Karpas-422 (cell line): ENCODE measurements at regions not wholly inside any gene's neighbourhood (a gene's known extent, or its start where the extent isn't known, plus 50 kb on each side); places are given as distances from the start of the nearest gene placed in this dataset.

Experiments used
- DNase-seq: peaks from one replicate; pipeline ENCODE4 v3.0.0-alpha.2; 2015
- H2AFZ ChIP-seq: fragments of 200-600 bp; sonication (generic); 2 replicates; pipeline ENCODE4 v1.6.1; 2014; ENCODE audit warnings: antibody characterized with exemption, low read length, mixed read lengths
- H3K27ac ChIP-seq: fragments of 200-600 bp; sonication (generic); 2 replicates; pipeline ENCODE4 v1.5.1; 2014; ENCODE audit warnings: mild to moderate bottlenecking, low read length, moderate library complexity
- H3K27me3 ChIP-seq: fragments of 200-600 bp; sonication (generic); 2 replicates; pipeline ENCODE4 v1.6.1; 2014; ENCODE audit warnings: low read length, mixed read lengths
- H3K36me3 ChIP-seq: fragments of 200-600 bp; sonication (generic); 2 replicates; pipeline ENCODE4 v1.6.1; 2014; ENCODE audit warnings: low read length, mixed read lengths; ENCODE audit not compliant: insufficient read depth
- H3K4me1 ChIP-seq: fragments of 200-600 bp; sonication (generic); 2 replicates; pipeline ENCODE4 v1.6.1; 2014; ENCODE audit warnings: mild to moderate bottlenecking, low read length, mixed read lengths
- H3K4me2 ChIP-seq: fragments of 200-600 bp; sonication (generic); 2 replicates; pipeline ENCODE4 v1.6.1; 2014; ENCODE audit warnings: low read length, low read depth, mild to moderate bottlenecking; ENCODE audit not compliant: poor library complexity, severe bottlenecking
- H3K4me3 ChIP-seq: fragments of 200-600 bp; sonication (generic); 2 replicates; pipeline ENCODE4 v1.5.1; 2014; ENCODE audit warnings: mild to moderate bottlenecking, antibody characterized with exemption, low read length, mixed read lengths
- H3K79me2 ChIP-seq: fragments of 200-600 bp; sonication (generic); 2 replicates; pipeline ENCODE4 v1.6.1; 2014; ENCODE audit warnings: mild to moderate bottlenecking, low read length, mixed read lengths
- H3K9ac ChIP-seq: fragments of 200-600 bp; sonication (generic); 2 replicates; pipeline ENCODE4 v1.6.0; 2014; ENCODE audit warnings: low read length
- H3K9me2 ChIP-seq: fragments of 200-600 bp; sonication (generic), shearing (Covaris generic); replicated peaks from 2 replicates; pipeline ENCODE4 v1.6.0; 2014; ENCODE audit warnings: mild to moderate bottlenecking, low read length, moderate library complexity; ENCODE audit not compliant: insufficient read depth
- H3K9me3 ChIP-seq: fragments of 300-700, 200-600 bp; sonication (generic); 2 replicates; pipeline ENCODE4 v1.6.1; 2014; ENCODE audit warnings: low read length, mixed read lengths
- H4K20me1 ChIP-seq: fragments of 200-600 bp; sonication (generic); 2 replicates; pipeline ENCODE4 v1.6.1; 2014; ENCODE audit warnings: mild to moderate bottlenecking, antibody characterized with exemption, low read length, low read depth; ENCODE audit not compliant: insufficient read depth

GRCh38 chr18:76208678-76209306 lies 286.2 kb downstream of the ZNF516 start:
- Histone ChIP-seq H4K20me1 (no peaks in the 10 kb centered on the region), H3K4me1 (peaks cover 6% of the 10 kb centered on the region; the same call in 1 of the 2 replicates), H3K4me3 (peak overlapping the region; percentile 42; the same call in 1 of the 2 replicates), H3K36me3 (no peaks in the 10 kb centered on the region), H3K79me2 (no peaks in the 10 kb centered on the region), H2AFZ (peak overlapping the region; percentile 0; the same call in 1 of the 2 replicates), H3K9me3 (no peaks in the 10 kb centered on the region), H3K9me2 (no peaks in the 10 kb centered on the region), H3K27me3 (no peaks in the 10 kb centered on the region; the same call in 1 of the 2 replicates), H3K4me2 (peak overlapping the region; percentile 47), H3K27ac (no peak overlapping the region), H3K9ac (peak overlapping the region; percentile 19; the same call in 1 of the 2 replicates)
- no peak for DNase-seq

- Histone ChIP-seq H3K4me1 (peaks cover 6% of the 10 kb centered on the region; the same call in 1 of the 2 replicates), H4K20me1 (no peaks in the 10 kb centered on the region), H3K9me2 (no peaks in the 10 kb centered on the region), H2AFZ (no peak overlapping the region), H3K79me2 (no peaks in the 10 kb centered on the region), H3K4me2 (no peak overlapping the region), H3K27ac (no peak overlapping the region), H3K27me3 (no peaks in the 10 kb centered on the region; the same call in 1 of the 2 replicates), H3K36me3 (no peaks in the 10 kb centered on the region), H3K4me3 (no peak overlapping the region), H3K9ac (no peak overlapping the region), H3K9me3 (no peaks in the 10 kb centered on the region)
- no peak for DNase-seq
Measured at GRCh38 chr18:76205906-76206305, 289.1 kb downstream of the ZNF516 start.

GRCh38 chr18:76203552-76203951 lies 291.5 kb downstream of the ZNF516 start:
- no peaks in the 10 kb centered on the region for H3K9me2 ChIP-seq
- no peak overlapping the region for H2AFZ ChIP-seq
- no peaks in the 10 kb centered on the region for H3K36me3 ChIP-seq
- H3K9ac ChIP-seq, result no peak overlapping the region
- peaks cover 2% of the 10 kb centered on the region; the same call in 1 of the 2 replicates for H3K4me1 ChIP-seq
- no peaks in the 10 kb centered on the region for H3K9me3 ChIP-seq
- H3K4me3 ChIP-seq, result no peak overlapping the region
- H3K79me2 ChIP-seq, result no peaks in the 10 kb centered on the region
- H3K27me3 ChIP-seq, result no peaks in the 10 kb centered on the region; the same call in 1 of the 2 replicates
- H4K20me1 ChIP-seq, result no peaks in the 10 kb centered on the region
- no peak overlapping the region for H3K27ac ChIP-seq
- DNase-seq, result no peak
- no peak overlapping the region for H3K4me2 ChIP-seq

- H3K9me3 ChIP-seq, result no peaks in the 10 kb centered on the region
- no peak overlapping the region for H2AFZ ChIP-seq
- no peak overlapping the region for H3K4me3 ChIP-seq
- H3K27me3 ChIP-seq, result no peaks in the 10 kb centered on the region
- no peaks in the 10 kb centered on the region for H3K9me2 ChIP-seq
- no peak overlapping the region for H3K27ac ChIP-seq
- no peaks in the 10 kb centered on the region for H4K20me1 ChIP-seq
- no peak for DNase-seq
- H3K79me2 ChIP-seq, result no peaks in the 10 kb centered on the region
- no peak overlapping the region for H3K4me2 ChIP-seq
- H3K36me3 ChIP-seq, result no peaks in the 10 kb centered on the region
- H3K9ac ChIP-seq, result no peak overlapping the region
- H3K4me1 ChIP-seq, result no peaks in the 10 kb centered on the region
Measured at GRCh38 chr18:76202322-76202721, 292.7 kb downstream of the ZNF516 start.

GRCh38 chr18:76195601-76196000 lies 299.4 kb downstream of the ZNF516 start:
- no peaks in the 10 kb centered on the region for H3K79me2 ChIP-seq
- H2AFZ ChIP-seq, result no peak overlapping the region
- no peak for DNase-seq
- no peaks in the 10 kb centered on the region for H3K4me1 ChIP-seq
- no peak overlapping the region for H3K27ac ChIP-seq
- H3K4me2 ChIP-seq, result no peak overlapping the region
- no peaks in the 10 kb centered on the region for H3K9me3 ChIP-seq
- H3K36me3 ChIP-seq, result no peaks in the 10 kb centered on the region
- H3K4me3 ChIP-seq, result no peak overlapping the region
- H3K27me3 ChIP-seq, result no peaks in the 10 kb centered on the region
- no peaks in the 10 kb centered on the region for H3K9me2 ChIP-seq
- H4K20me1 ChIP-seq, result no peaks in the 10 kb centered on the region
- no peak overlapping the region for H3K9ac ChIP-seq

GRCh38 chr18:76188097-76188496 lies 306.9 kb downstream of the ZNF516 start:
- Histone ChIP-seq H3K9ac (no peak overlapping the region), H4K20me1 (no peaks in the 10 kb centered on the region), H3K27ac (no peak overlapping the region), H3K9me3 (no peaks in the 10 kb centered on the region), H3K4me3 (no peak overlapping the region), H3K79me2 (no peaks in the 10 kb centered on the region), H3K27me3 (no peaks in the 10 kb centered on the region), H3K4me1 (no peaks in the 10 kb centered on the region), H3K4me2 (no peak overlapping the region), H3K9me2 (no peaks in the 10 kb centered on the region), H2AFZ (no peak overlapping the region), H3K36me3 (no peaks in the 10 kb centered on the region)
- no peak for DNase-seq

- no peaks in the 10 kb centered on the region for H3K9me2 ChIP-seq
- H3K9ac ChIP-seq, result no peak overlapping the region
- H3K27me3 ChIP-seq, result no peaks in the 10 kb centered on the region
- no peak overlapping the region for H3K4me2 ChIP-seq
- H3K4me1 ChIP-seq, result no peaks in the 10 kb centered on the region
- no peak overlapping the region for H3K4me3 ChIP-seq
- no peaks in the 10 kb centered on the region for H3K36me3 ChIP-seq
- DNase-seq, result no peak
- H4K20me1 ChIP-seq, result no peaks in the 10 kb centered on the region
- no peak overlapping the region for H3K27ac ChIP-seq
- no peaks in the 10 kb centered on the region for H3K79me2 ChIP-seq
- H3K9me3 ChIP-seq, result no peaks in the 10 kb centered on the region
- no peak overlapping the region for H2AFZ ChIP-seq
Measured at GRCh38 chr18:76179257-76179656, 315.8 kb downstream of the ZNF516 start.

- no peaks in the 10 kb centered on the region for H3K79me2 ChIP-seq
- no peaks in the 10 kb centered on the region for H3K9me2 ChIP-seq
- H3K4me2 ChIP-seq, result no peak overlapping the region
- H3K27ac ChIP-seq, result no peak overlapping the region
- H3K36me3 ChIP-seq, result no peaks in the 10 kb centered on the region
- H4K20me1 ChIP-seq, result no peaks in the 10 kb centered on the region
- no peak overlapping the region for H2AFZ ChIP-seq
- no peak overlapping the region for H3K9ac ChIP-seq
- H3K4me3 ChIP-seq, result no peak overlapping the region
- no peaks in the 10 kb centered on the region for H3K27me3 ChIP-seq
- DNase-seq, result no peak
- no peaks in the 10 kb centered on the region for H3K9me3 ChIP-seq
- no peaks in the 10 kb centered on the region for H3K4me1 ChIP-seq
Measured at GRCh38 chr18:76177160-76177559, 317.9 kb downstream of the ZNF516 start.
